Activated CD8-positive, alpha-beta memory T cell treated with anti-CD3 and anti-CD28 coated beads for 36 hours (primary cell): ENCODE measurements at regions not wholly inside any gene's neighbourhood (a gene's known extent, or its start where the extent isn't known, plus 50 kb on each side); places are given as distances from the start of the nearest gene placed in this dataset.

Experiments used
- CTCF ChIA-PET: fragments of 350-600 bp; sonication (Branson Sonifier 250); formaldehyde crosslinking; loops from one replicate; lab custom pipeline; 2021; ENCODE audit warnings: antibody characterized with exemption; lab: Charles Lee
- POLR2A ChIA-PET: fragments of 350-600 bp; sonication (Branson Sonifier 250); formaldehyde crosslinking; loops from one replicate; lab custom pipeline; 2021; ENCODE audit warnings: antibody characterized with exemption; lab: Charles Lee

DNA sequence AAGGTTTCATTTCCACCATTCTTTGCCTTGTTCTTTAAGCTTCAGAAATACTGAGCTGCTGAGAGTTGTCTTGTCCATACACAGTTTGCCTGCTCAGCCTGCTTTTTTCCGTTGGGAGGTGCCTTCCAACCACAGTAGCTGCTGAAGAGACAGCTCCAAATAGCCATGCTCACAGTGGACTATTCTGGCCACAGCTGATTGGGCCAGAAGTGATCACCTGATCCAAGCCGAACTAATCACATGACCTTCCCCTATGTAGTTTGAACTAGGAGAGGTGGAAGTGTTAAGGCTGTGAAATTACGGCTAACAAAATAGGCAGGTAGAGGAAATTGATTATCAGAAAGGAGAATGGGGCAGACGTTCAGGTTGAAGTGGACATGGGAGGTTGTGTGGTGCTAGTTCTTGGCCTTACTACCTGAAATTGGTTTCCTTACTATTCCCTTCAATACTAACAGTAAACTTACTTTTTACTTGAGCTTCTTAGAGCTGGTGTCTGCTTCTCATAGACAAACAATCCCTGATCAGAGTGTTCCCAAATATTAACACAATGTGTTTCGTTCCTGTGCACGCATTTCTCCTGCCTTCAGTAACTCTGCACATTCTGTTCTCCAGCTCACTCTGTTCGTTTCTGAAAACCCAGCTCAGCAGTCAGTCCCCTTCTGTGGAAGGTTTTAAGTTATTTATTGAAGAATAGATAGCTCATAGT is 136.1 kb downstream of the RWDD3 start:
- POLR2A ChIA-PET, result no interaction called here
- CTCF ChIA-PET, result no interaction called here

GRCh38 chr1:95370691-95371562 is 136.9 kb downstream of the RWDD3 start:
- CTCF ChIA-PET, result no interaction called here
- POLR2A ChIA-PET, result no interaction called here

DNA sequence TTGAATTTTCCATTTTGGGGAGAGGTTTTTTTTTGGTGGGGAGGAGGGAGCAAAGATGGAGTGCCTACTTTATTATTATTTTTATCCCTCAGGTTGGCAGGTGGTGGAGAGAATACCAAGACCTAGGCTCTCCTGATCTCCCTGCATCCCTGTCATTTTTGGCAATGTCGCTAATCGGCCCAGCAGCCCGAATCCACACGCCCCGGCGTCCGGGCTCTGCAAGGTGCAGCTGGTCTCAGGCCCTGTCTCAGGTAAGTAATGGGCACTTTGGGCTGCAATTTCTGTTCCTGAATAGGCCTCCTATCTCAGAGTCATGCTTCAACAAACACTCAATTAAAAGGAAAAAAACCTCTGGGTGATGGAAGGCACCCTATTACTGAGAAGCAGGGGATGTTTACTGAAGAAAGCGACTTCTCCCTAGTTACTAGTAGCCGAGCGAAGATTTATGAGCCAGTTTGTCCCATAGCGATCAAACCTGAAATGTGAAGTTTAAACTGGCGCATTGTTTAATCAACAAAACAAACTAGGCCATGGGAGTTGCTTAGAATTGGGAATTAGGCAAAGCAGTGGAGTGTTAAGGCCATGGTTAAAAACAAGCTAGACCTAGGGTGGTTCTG is 137.8 kb downstream of the RWDD3 start:
- CTCF ChIA-PET, result no interaction called here
- POLR2A ChIA-PET, result no interaction called here

DNA sequence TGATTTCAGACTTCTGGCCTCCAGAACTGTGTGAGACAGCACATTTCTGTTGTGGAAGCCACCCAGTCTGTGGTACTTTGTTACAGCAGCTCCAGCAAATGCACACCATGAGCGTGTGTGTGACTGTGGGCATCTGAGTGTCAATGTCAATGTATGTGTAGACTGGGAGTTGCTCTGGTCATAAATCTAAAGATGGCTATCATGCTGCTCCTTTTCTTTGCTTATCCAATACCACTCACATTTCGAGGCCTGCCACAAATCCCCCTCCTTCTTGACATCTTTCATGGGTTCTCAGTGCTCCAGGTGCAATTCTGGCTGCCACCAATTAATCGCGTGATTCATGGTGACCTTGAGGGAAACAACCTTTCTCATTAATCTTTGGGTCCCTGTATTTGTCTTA is 141.2 kb downstream of the RWDD3 start:
- POLR2A ChIA-PET, result no interaction called here

GRCh38 chr1:95380909-95381308 is 146.9 kb downstream of the RWDD3 start:
- CTCF ChIA-PET, result no interaction called here
- POLR2A ChIA-PET, result no interaction called here

More for the DNA sequence above, 141.2 kb downstream of the RWDD3 start:
- CTCF ChIA-PET, result no interaction called here

GRCh38 chr1:95382000-95382786 is 148.2 kb downstream of the RWDD3 start:
- POLR2A ChIA-PET, result no interaction called here

GRCh38 chr1:95383111-95383510 is 149.1 kb downstream of the RWDD3 start:
- ChIA-PET POLR2A (no interaction called here), CTCF (no interaction called here)

More at GRCh38 chr1:95382000-95382786, 148.2 kb downstream of the RWDD3 start:
- CTCF ChIA-PET, result no interaction called here

DNA sequence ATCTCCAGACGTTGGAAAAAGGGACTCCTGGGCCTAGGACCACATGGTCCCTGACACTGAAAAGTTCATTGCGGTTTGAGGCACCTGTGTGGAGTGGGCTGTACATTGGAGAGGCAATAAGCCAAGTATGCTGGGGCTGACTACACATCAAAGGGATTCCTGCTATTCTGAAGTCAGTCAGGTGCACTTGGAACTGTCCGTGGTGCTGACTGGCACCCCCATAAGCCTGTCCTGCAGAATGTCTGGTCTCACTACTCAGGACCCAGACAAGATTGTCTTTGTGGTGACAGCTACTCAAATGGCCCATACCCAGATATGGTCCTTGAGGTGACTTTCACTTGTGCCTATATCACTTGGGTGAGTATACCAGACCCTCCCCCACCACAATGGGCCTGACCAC is 150.6 kb downstream of the RWDD3 start:
- ChIA-PET POLR2A (no interaction called here), CTCF (no interaction called here)

GRCh38 chr1:95386371-95386770 is 152.4 kb downstream of the RWDD3 start:
- CTCF ChIA-PET, result no interaction called here
- POLR2A ChIA-PET, result no interaction called here

DNA sequence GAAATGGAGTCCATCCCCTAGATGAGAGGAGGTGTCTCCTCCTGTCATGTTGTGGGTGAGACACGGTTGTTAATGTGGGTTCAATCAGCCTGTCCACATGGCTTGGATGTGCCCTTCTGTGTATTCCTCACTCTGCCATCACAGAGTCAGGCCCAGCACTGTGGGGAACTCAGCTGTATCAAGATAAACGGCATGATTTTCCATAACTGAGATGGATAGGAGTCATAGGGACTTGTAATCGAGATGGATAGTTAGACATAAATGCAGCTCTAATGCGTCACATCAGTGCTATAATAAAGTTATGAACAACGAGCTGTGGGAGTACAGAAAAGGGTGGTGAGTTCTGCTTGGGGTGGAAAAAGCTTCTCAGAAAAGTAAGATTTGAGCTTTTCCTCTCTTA is 152.9 kb downstream of the RWDD3 start:
- POLR2A ChIA-PET, result no interaction called here

DNA sequence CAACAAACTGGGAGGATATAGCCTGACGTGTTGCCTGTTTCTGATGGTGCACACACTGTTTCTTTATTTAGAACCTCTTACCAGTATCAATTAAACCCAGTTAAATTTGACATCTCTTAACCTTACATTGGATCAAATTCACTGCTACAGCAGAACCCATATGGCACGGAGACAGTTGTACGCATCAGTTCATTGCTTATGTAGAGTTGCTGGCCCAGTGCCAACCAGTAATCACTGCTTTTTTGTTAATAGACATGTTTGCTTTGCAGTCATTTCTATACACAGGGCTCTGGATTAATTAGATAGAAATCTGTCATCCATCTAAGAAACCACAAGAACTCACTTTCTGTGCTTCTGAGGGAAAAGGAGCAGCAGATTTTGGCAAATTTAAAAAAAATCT is 154.0 kb downstream of the RWDD3 start:
- CTCF ChIA-PET, result no interaction called here
- POLR2A ChIA-PET, result no interaction called here

More for the DNA sequence above, 152.9 kb downstream of the RWDD3 start:
- CTCF ChIA-PET, result no interaction called here

DNA sequence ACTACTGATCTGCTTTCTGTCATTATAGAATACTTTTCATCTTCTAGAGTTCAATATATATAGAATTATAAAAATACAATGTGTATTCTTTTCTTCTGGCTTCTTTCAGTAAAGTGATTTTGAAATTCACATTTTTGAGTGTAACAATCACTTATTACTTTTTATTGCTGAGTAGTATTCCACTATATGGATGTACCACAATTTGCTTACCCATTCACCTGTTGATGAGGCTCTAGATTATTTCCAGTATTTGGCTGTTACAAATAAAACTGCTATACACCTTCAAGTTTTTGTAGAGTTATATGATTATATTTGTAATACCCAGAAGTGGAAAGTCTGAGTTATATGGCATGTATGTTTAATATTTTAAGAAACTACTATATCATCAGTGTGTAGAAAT is 159.4 kb downstream of the RWDD3 start:
- POLR2A ChIA-PET, result no interaction called here
- CTCF ChIA-PET, result no interaction called here

DNA sequence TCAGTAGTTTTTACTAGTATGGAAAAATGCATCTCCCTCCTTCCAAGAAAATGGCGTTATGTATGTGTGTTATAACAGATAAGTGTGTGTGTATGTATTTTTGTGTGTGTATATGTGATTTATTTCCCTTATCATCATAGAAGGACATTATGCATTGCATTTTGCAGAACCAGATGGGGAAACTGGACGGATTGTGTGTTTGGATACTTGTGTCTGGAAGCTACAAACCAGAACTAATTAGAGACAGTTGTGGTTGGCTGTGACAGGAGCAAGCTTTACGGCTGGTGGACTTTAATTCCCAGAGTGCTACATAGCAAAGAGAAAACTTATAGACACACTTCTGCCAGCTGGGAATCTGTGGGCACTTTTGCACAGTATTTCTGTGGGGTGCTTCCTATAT is 162.5 kb downstream of the RWDD3 start:
- CTCF ChIA-PET, result no interaction called here
- POLR2A ChIA-PET, result no interaction called here

DNA sequence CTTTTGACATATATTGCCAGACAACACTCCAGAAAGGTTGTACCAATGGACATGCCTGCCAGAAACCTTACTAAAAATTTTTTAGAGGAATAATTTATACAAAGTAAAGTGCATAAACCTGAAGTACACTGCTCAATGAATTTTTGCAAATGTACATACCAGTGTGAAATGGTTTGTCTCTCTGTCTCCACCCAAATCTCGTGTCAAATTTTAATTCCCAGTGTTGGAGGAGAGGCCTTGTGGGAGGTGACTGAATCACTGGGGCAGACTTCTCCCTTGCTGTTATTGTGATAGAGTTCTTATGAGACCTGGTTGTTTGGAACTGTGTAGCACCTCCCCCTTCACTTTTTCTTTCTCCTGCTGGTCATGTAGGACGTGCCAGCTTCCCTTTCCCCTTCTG is 168.8 kb downstream of the RWDD3 start:
- ChIA-PET CTCF (no interaction called here), POLR2A (no interaction called here)

- CTCF ChIA-PET, result no interaction called here
These were observed 172.3 kb downstream of the RWDD3 start for GRCh38 chr1:95406279-95406678.

GRCh38 chr1:95407131-95407885 is 173.3 kb downstream of the RWDD3 start:
- CTCF ChIA-PET, result no interaction called here
- POLR2A ChIA-PET, result no interaction called here

More at GRCh38 chr1:95406279-95406678, 172.3 kb downstream of the RWDD3 start:
- POLR2A ChIA-PET, result no interaction called here

- CTCF ChIA-PET, result no interaction called here
- POLR2A ChIA-PET, result no interaction called here
These were observed 173.9 kb downstream of the RWDD3 start for GRCh38 chr1:95407886-95408291.

- POLR2A ChIA-PET, result no interaction called here
- CTCF ChIA-PET, result no interaction called here
These were observed 174.6 kb downstream of the RWDD3 start for GRCh38 chr1:95408507-95409136.

- CTCF ChIA-PET, result no interaction called here
- POLR2A ChIA-PET, result no interaction called here
These were observed 175.3 kb downstream of the RWDD3 start for GRCh38 chr1:95409276-95409675.
